Sigmoid colon (tissue), 4 donors: ENCODE measurements at regions not wholly inside any gene's neighbourhood (a gene's known extent, or its start where the extent isn't known, plus 50 kb on each side); places are given as distances from the start of the nearest gene placed in this dataset.

Experiments used
- CTCF ChIP-seq, 4 experiments: fragments of 450-650 bp in 3 of 4; fragments of 200-600 bp in 1 of 4; IDR thresholded peaks; one replicate each; pipeline ENCODE4 v1.5.1; 2016 to 2019; ENCODE audit warnings: antibody characterized with exemption in 4 of 4, mild to moderate bottlenecking in 3 of 4, moderate library complexity in 2 of 4
- EP300 ChIP-seq, 4 donors: sonication (generic); formaldehyde crosslinking; IDR thresholded peaks; one replicate each; pipeline ENCODE4 v1.6.1; 2017; ENCODE audit warnings: antibody characterized with exemption in 4 of 4
- POLR2A ChIP-seq, 2 donors: fragments of 450-650 bp; IDR thresholded peaks; one replicate each; pipeline ENCODE4 v1.6.1; 2016; ENCODE audit warnings: antibody characterized with exemption in 2 of 2, mild to moderate bottlenecking in 2 of 2, moderate library complexity in 2 of 2

GRCh38 chr1:30061292-30062220 lies 661.8 kb downstream of the MATN1 start:
- no peak for TF ChIP-seq EP300 (IDR thresholded peaks at IDR 0.05)
- no peak for TF ChIP-seq POLR2A (IDR thresholded peaks at IDR 0.05)
- no peak for TF ChIP-seq CTCF (IDR thresholded peaks at IDR 0.05)
